ENCODE measurements at regions not wholly inside any gene's neighbourhood (a gene's known extent, or its start where the extent isn't known, plus 50 kb on each side); places are given as distances from the start of the nearest gene placed in this dataset.

GRCh38 chr20:8951164-8951563 lies 117.7 kb upstream of the PLCB4 start:
- DNase-seq = no peak
- TF ChIP-seq CTCF (IDR thresholded peaks at IDR 0.05) (no peak), EZH2 (IDR thresholded peaks at IDR 0.05; ENCODE audit: borderline replicate concordance, insufficient read depth, low read depth, low read length, poor library complexity, severe bottlenecking) (no peak)
- Histone ChIP-seq H3K27me3 (replicated peaks in 1 of 4; ENCODE audit: control extremely low read depth in 1 of 4, control insufficient read depth in 3 of 4, insufficient read depth in 4 of 4, low read length in 3 of 4) (no peaks in the 10 kb centered on the region), H3K79me2 (ENCODE audit: control insufficient read depth, insufficient read depth, low read length) (no peaks in the 10 kb centered on the region), H3K9ac (ENCODE audit: low read length) (no peak overlapping the region), H3K4me1 (ENCODE audit: control insufficient read depth in 2 of 2, insufficient read depth in 2 of 2, low read length in 2 of 2) (no peaks in the 10 kb centered on the region), H3K4me2 (replicated peaks; ENCODE audit: low read depth, low read length, poor library complexity, severe bottlenecking) (no peak overlapping the region), H3K36me3 (replicated peaks in 1 of 2; ENCODE audit: control extremely low read depth in 1 of 2, control insufficient read depth in 1 of 2, extremely low read depth in 1 of 2, insufficient read depth in 2 of 2, low read length in 1 of 2) (no peaks in the 10 kb centered on the region), H2AFZ (ENCODE audit: insufficient read depth, low read depth, low read length, poor library complexity, severe bottlenecking) (no peak overlapping the region), H3K9me3 (ENCODE audit: control extremely low read depth in 1 of 3, control insufficient read depth in 2 of 3, insufficient read depth in 1 of 3, low read length in 2 of 3) (no peaks in the 10 kb centered on the region), H3K4me3 (ENCODE audit: control extremely low read depth in 1 of 5, extremely low read depth in 1 of 5, insufficient read depth in 1 of 5, low read depth in 2 of 5, low read length in 4 of 5) (no peak overlapping the region), H3K27ac (ENCODE audit: low read length in 2 of 2) (no peak overlapping the region), H4K20me1 (ENCODE audit: control insufficient read depth, insufficient read depth, low read length, poor library complexity, severe bottlenecking) (no peaks in the 10 kb centered on the region)
- CTCF ChIA-PET = no interaction called here
- Mint-ChIP-seq H3K4me1 (no peaks in the 10 kb centered on the region), H3K27ac (no peak overlapping the region), H3K4me3 (no peak overlapping the region), H3K27me3 (no peaks in the 10 kb centered on the region), H3K9me3 (ENCODE audit: insufficient read depth) (no peaks in the 10 kb centered on the region)
- intact Hi-C loops (cut with micrococcal nuclease) = no loop called here
- WGBS (ENCODE audit: insufficient coverage) = 91% methylated on average over 3 of the region's 4 CpGs
- POLR2A ChIA-PET = no interaction called here
- no peak for ATAC-seq (ENCODE audit: low read depth)

GRCh38 chr20:8952721-8953120 lies 116.2 kb upstream of the PLCB4 start:
- H3K4me3 Mint-ChIP-seq = no peak overlapping the region
- TF ChIP-seq CTCF (IDR thresholded peaks at IDR 0.05) (no peak), EZH2 (IDR thresholded peaks at IDR 0.05; ENCODE audit: borderline replicate concordance, insufficient read depth, low read depth, low read length, poor library complexity, severe bottlenecking) (no peak)
- CTCF ChIA-PET = no interaction called here
- intact Hi-C loops (cut with micrococcal nuclease) = no loop called here
- Histone ChIP-seq H3K4me1 (ENCODE audit: control insufficient read depth in 2 of 2, insufficient read depth in 2 of 2, low read length in 2 of 2) (no peaks in the 10 kb centered on the region), H3K79me2 (ENCODE audit: control insufficient read depth, insufficient read depth, low read length) (no peaks in the 10 kb centered on the region), H3K36me3 (replicated peaks in 1 of 2; ENCODE audit: control extremely low read depth in 1 of 2, control insufficient read depth in 1 of 2, extremely low read depth in 1 of 2, insufficient read depth in 2 of 2, low read length in 1 of 2) (no peaks in the 10 kb centered on the region), H2AFZ (ENCODE audit: insufficient read depth, low read depth, low read length, poor library complexity, severe bottlenecking) (no peak overlapping the region), H3K9me3 (ENCODE audit: control extremely low read depth in 1 of 3, control insufficient read depth in 2 of 3, insufficient read depth in 1 of 3, low read length in 2 of 3) (no peaks in the 10 kb centered on the region), H3K27ac (ENCODE audit: low read length in 2 of 2) (no peak overlapping the region), H3K9ac (ENCODE audit: low read length) (no peak overlapping the region), H3K27me3 (replicated peaks in 1 of 4; ENCODE audit: control extremely low read depth in 1 of 4, control insufficient read depth in 3 of 4, insufficient read depth in 4 of 4, low read length in 3 of 4) (no peaks in the 10 kb centered on the region), H3K4me3 (ENCODE audit: control extremely low read depth in 1 of 5, extremely low read depth in 1 of 5, insufficient read depth in 1 of 5, low read depth in 2 of 5, low read length in 4 of 5) (no peak overlapping the region), H3K4me2 (replicated peaks; ENCODE audit: low read depth, low read length, poor library complexity, severe bottlenecking) (no peak overlapping the region), H4K20me1 (ENCODE audit: control insufficient read depth, insufficient read depth, low read length, poor library complexity, severe bottlenecking) (no peaks in the 10 kb centered on the region)
- WGBS (ENCODE audit: insufficient coverage) = no CpG with 5 or more reads among the region's 2 CpGs
- DNase-seq (no peak), ATAC-seq (ENCODE audit: low read depth) (no peak)
- no peaks in the 10 kb centered on the region for H3K9me3 Mint-ChIP-seq (ENCODE audit: insufficient read depth)
- no peak overlapping the region for H3K27ac Mint-ChIP-seq
- H3K4me1 Mint-ChIP-seq = no peaks in the 10 kb centered on the region
- no peaks in the 10 kb centered on the region for H3K27me3 Mint-ChIP-seq
- POLR2A ChIA-PET = no interaction called here

Data from B cell (primary cell).